ENCODE measurements at regions not wholly inside any gene's neighbourhood (a gene's known extent, or its start where the extent isn't known, plus 50 kb on each side); places are given as distances from the start of the nearest gene placed in this dataset.

- Mint-ChIP-seq H3K36me3 (no peaks in the 10 kb centered on the region), H3K4me1 (no peaks in the 10 kb centered on the region), H3K27ac (no peak overlapping the region), H3K4me3 (no peak overlapping the region), H3K9me3 (no peaks in the 10 kb centered on the region), H3K27me3 (peaks cover 0 to 8% of the 10 kb centered on the region in 2 donors)
- Histone ChIP-seq H3K4me1 (ENCODE audit: control insufficient read depth in 1 of 2, extremely low read depth in 1 of 2, insufficient read depth in 2 of 2, low read length in 2 of 2) (no peaks in the 10 kb centered on the region), H3K9me3 (no peaks in the 10 kb centered on the region), H3K27ac (ENCODE audit: low read length) (no peak overlapping the region), H3K27me3 (replicated peaks in 1 of 2; ENCODE audit: control insufficient read depth in 2 of 2, extremely low read depth in 1 of 2, insufficient read depth in 2 of 2, low read length in 1 of 2) (peaks cover 0 to 5% of the 10 kb centered on the region in 2 experiments), H3K36me3 (ENCODE audit: control insufficient read depth in 2 of 2, extremely low read depth in 1 of 2, insufficient read depth in 1 of 2, low read length in 1 of 2) (no peaks in the 10 kb centered on the region), H3K4me3 (ENCODE audit: control insufficient read depth in 1 of 2, extremely low read depth in 1 of 2, low read length in 1 of 2) (no peak overlapping the region)
- CTCF ChIA-PET: no interaction called here
- ATAC-seq (replicated peaks in 1 of 4) (no peak), DNase-seq (no peak)
- POLR2A ChIA-PET: no interaction called here
- 93% methylated on average over 13 of the region's 14 CpGs for WGBS (ENCODE audit: insufficient coverage)
These were observed 127.1 kb upstream of the RTL1 start for GRCh38 chr14:101030586-101030985.

- ATAC-seq (replicated peaks in 1 of 4) (no peak), DNase-seq (no peak)
- POLR2A ChIA-PET: no interaction called here
- Histone ChIP-seq H3K27me3 (replicated peaks in 1 of 2; ENCODE audit: control insufficient read depth in 2 of 2, extremely low read depth in 1 of 2, insufficient read depth in 2 of 2, low read length in 1 of 2) (peaks cover 0 to 5% of the 10 kb centered on the region in 2 experiments), H3K4me1 (ENCODE audit: control insufficient read depth in 1 of 2, extremely low read depth in 1 of 2, insufficient read depth in 2 of 2, low read length in 2 of 2) (no peaks in the 10 kb centered on the region), H3K27ac (ENCODE audit: low read length) (no peak overlapping the region), H3K36me3 (ENCODE audit: control insufficient read depth in 2 of 2, extremely low read depth in 1 of 2, insufficient read depth in 1 of 2, low read length in 1 of 2) (no peaks in the 10 kb centered on the region), H3K9me3 (no peaks in the 10 kb centered on the region), H3K4me3 (ENCODE audit: control insufficient read depth in 1 of 2, extremely low read depth in 1 of 2, low read length in 1 of 2) (no peak overlapping the region)
- Mint-ChIP-seq H3K4me3 (no peak overlapping the region), H3K9me3 (no peaks in the 10 kb centered on the region), H3K4me1 (no peaks in the 10 kb centered on the region), H3K27me3 (peaks cover 0 to 8% of the 10 kb centered on the region in 2 donors), H3K36me3 (no peaks in the 10 kb centered on the region), H3K27ac (no peak overlapping the region)
- CTCF ChIA-PET: no interaction called here
- 82% methylated on average over 9 of the region's 14 CpGs for WGBS (ENCODE audit: insufficient coverage)
These were observed 127.7 kb upstream of the RTL1 start for GRCh38 chr14:101031186-101031585.

GRCh38 chr14:101031721-101032120, 128.2 kb upstream of the RTL1 start:
- ChIA-PET CTCF (no interaction called here), POLR2A (no interaction called here)
- H3K4me3 ChIP-seq (ENCODE audit: control insufficient read depth in 1 of 2, extremely low read depth in 1 of 2, low read length in 1 of 2): no peak overlapping the region
- H3K27me3 ChIP-seq (replicated peaks in 1 of 2; ENCODE audit: control insufficient read depth in 2 of 2, extremely low read depth in 1 of 2, insufficient read depth in 2 of 2, low read length in 1 of 2): peaks cover 0 to 5% of the 10 kb centered on the region in 2 experiments
- H3K27ac Mint-ChIP-seq: no peak overlapping the region
- H3K4me3 Mint-ChIP-seq: no peak overlapping the region
- H3K36me3 ChIP-seq (ENCODE audit: control insufficient read depth in 2 of 2, extremely low read depth in 1 of 2, insufficient read depth in 1 of 2, low read length in 1 of 2): no peaks in the 10 kb centered on the region
- H3K27ac ChIP-seq (ENCODE audit: low read length): no peak overlapping the region
- WGBS (ENCODE audit: insufficient coverage): 92% methylated on average over 16 of the region's 17 CpGs
- H3K4me1 Mint-ChIP-seq: no peaks in the 10 kb centered on the region
- no peaks in the 10 kb centered on the region for H3K4me1 ChIP-seq (ENCODE audit: control insufficient read depth in 1 of 2, extremely low read depth in 1 of 2, insufficient read depth in 2 of 2, low read length in 2 of 2)
- no peaks in the 10 kb centered on the region for H3K9me3 Mint-ChIP-seq
- no peaks in the 10 kb centered on the region for H3K36me3 Mint-ChIP-seq
- no peak for DNase-seq
- H3K9me3 ChIP-seq: no peaks in the 10 kb centered on the region
- no peak for ATAC-seq (replicated peaks in 1 of 4)
- H3K27me3 Mint-ChIP-seq: peaks cover 0 to 8% of the 10 kb centered on the region in 2 donors

GRCh38 chr14:101032433-101032832, 128.9 kb upstream of the RTL1 start:
- Mint-ChIP-seq H3K36me3 (no peaks in the 10 kb centered on the region), H3K4me1 (no peaks in the 10 kb centered on the region), H3K9me3 (no peaks in the 10 kb centered on the region), H3K27me3 (peaks cover 0 to 8% of the 10 kb centered on the region in 2 donors), H3K4me3 (no peak overlapping the region), H3K27ac (no peak overlapping the region)
- ChIA-PET CTCF (no interaction called here), POLR2A (no interaction called here)
- H3K36me3 ChIP-seq (ENCODE audit: control insufficient read depth in 2 of 2, extremely low read depth in 1 of 2, insufficient read depth in 1 of 2, low read length in 1 of 2): no peaks in the 10 kb centered on the region
- H3K27me3 ChIP-seq (replicated peaks in 1 of 2; ENCODE audit: control insufficient read depth in 2 of 2, extremely low read depth in 1 of 2, insufficient read depth in 2 of 2, low read length in 1 of 2): peaks cover 0 to 5% of the 10 kb centered on the region in 2 experiments
- DNase-seq: no peak
- no peak for ATAC-seq (replicated peaks in 1 of 4)
- no peaks in the 10 kb centered on the region for H3K9me3 ChIP-seq
- H3K4me3 ChIP-seq (ENCODE audit: control insufficient read depth in 1 of 2, extremely low read depth in 1 of 2, low read length in 1 of 2): no peak overlapping the region
- H3K27ac ChIP-seq (ENCODE audit: low read length): no peak overlapping the region
- WGBS (ENCODE audit: insufficient coverage): 80% methylated on average over 4 of the region's 6 CpGs
- no peaks in the 10 kb centered on the region for H3K4me1 ChIP-seq (ENCODE audit: control insufficient read depth in 1 of 2, extremely low read depth in 1 of 2, insufficient read depth in 2 of 2, low read length in 2 of 2)

DNA sequence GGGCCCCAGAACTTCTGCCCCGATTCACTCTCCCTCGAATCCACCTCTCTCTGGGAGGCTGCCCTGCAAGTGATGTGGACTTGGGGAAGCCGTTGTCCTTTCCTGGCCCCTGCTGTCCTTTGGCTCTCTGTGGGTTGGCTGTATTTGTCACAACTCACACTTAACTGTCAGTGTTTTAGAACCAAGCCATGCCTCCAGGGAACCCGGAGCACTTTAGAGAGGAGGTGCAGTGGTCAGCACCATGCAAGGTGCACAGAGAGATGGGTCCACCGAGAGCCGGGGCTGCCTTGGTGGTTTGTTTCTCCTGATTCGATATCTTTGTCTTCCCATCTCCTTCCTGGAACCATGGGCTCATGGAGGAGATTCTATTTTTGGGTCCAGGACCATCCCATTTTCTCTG, 129.5 kb upstream of the RTL1 start:
- WGBS (ENCODE audit: insufficient coverage): 76% methylated on average over 3 of the region's 7 CpGs
- Histone ChIP-seq H3K36me3 (ENCODE audit: control insufficient read depth in 2 of 2, extremely low read depth in 1 of 2, insufficient read depth in 1 of 2, low read length in 1 of 2) (no peaks in the 10 kb centered on the region), H3K27ac (ENCODE audit: low read length) (no peak overlapping the region), H3K4me1 (ENCODE audit: control insufficient read depth in 1 of 2, extremely low read depth in 1 of 2, insufficient read depth in 2 of 2, low read length in 2 of 2) (no peaks in the 10 kb centered on the region), H3K4me3 (ENCODE audit: control insufficient read depth in 1 of 2, extremely low read depth in 1 of 2, low read length in 1 of 2) (no peak overlapping the region), H3K9me3 (no peaks in the 10 kb centered on the region), H3K27me3 (replicated peaks in 1 of 2; ENCODE audit: control insufficient read depth in 2 of 2, extremely low read depth in 1 of 2, insufficient read depth in 2 of 2, low read length in 1 of 2) (peaks cover 0 to 5% of the 10 kb centered on the region in 2 experiments)
- POLR2A ChIA-PET: no interaction called here
- CTCF ChIA-PET: no interaction called here
- DNase-seq (no peak), ATAC-seq (replicated peaks in 1 of 4) (no peak)
- Mint-ChIP-seq H3K4me1 (no peaks in the 10 kb centered on the region), H3K36me3 (no peaks in the 10 kb centered on the region), H3K9me3 (no peaks in the 10 kb centered on the region), H3K4me3 (no peak overlapping the region), H3K27ac (no peak overlapping the region), H3K27me3 (peaks cover 0 to 8% of the 10 kb centered on the region in 2 donors)

DNA sequence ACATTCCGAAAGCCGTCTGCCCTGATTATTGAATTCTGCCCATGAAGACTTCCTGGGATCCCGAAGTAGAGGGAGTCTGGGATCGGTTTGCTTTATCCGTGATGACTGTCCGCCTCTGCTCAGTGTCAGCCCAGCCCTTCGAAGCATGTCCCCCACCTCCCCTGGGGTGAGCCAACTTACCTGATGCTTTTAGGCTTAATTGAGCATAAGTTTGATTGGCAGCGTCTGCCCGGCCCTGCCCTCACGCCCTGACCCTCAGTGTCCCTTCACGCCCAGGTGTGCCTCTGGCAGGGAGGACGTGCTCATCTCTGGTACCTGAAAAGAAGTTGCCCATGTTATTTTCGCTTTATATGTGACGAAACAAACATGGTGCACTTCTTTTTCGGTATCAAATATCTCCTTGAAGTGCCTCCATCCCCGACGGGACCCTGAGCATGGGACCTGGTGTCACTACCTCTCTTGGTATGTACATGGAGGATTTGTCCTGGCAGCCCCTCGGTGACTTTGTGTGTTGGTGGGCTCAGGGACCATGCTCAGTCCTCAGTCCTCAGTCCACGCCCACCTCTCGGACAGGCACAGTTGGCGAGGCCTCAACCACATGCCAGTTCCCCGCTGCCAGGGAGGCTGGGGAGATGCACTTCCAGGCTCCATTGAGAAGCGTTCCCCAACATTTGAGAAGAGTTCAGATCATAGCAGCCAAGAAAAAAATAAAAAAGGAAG, 130.1 kb upstream of the RTL1 start:
- H3K9me3 Mint-ChIP-seq: no peaks in the 10 kb centered on the region
- WGBS (ENCODE audit: insufficient coverage): 88% methylated on average over 21 of the region's 23 CpGs

GRCh38 chr14:101034986-101035385, 131.5 kb upstream of the RTL1 start:
- no peak for DNase-seq
- H3K9me3 ChIP-seq: no peaks in the 10 kb centered on the region
- peaks cover 0 to 8% of the 10 kb centered on the region in 2 donors for H3K27me3 Mint-ChIP-seq
- H3K4me3 Mint-ChIP-seq: no peak overlapping the region
- WGBS (ENCODE audit: insufficient coverage): 73% methylated on average over 2 of the region's 7 CpGs
- no peak overlapping the region for H3K4me3 ChIP-seq (ENCODE audit: control insufficient read depth in 1 of 2, extremely low read depth in 1 of 2, low read length in 1 of 2)
- H3K4me1 ChIP-seq (ENCODE audit: control insufficient read depth in 1 of 2, extremely low read depth in 1 of 2, insufficient read depth in 2 of 2, low read length in 2 of 2): no peaks in the 10 kb centered on the region
- no peaks in the 10 kb centered on the region for H3K9me3 Mint-ChIP-seq
- no peak overlapping the region for H3K27ac Mint-ChIP-seq
- no peak for ATAC-seq (replicated peaks in 1 of 4)
- H3K4me1 Mint-ChIP-seq: no peaks in the 10 kb centered on the region
- CTCF ChIA-PET: no interaction called here
- POLR2A ChIA-PET: no interaction called here
- no peaks in the 10 kb centered on the region for H3K36me3 ChIP-seq (ENCODE audit: control insufficient read depth in 2 of 2, extremely low read depth in 1 of 2, insufficient read depth in 1 of 2, low read length in 1 of 2)
- no peak overlapping the region for H3K27ac ChIP-seq (ENCODE audit: low read length)
- H3K27me3 ChIP-seq (replicated peaks in 1 of 2; ENCODE audit: control insufficient read depth in 2 of 2, extremely low read depth in 1 of 2, insufficient read depth in 2 of 2, low read length in 1 of 2): peaks cover 0 to 3% of the 10 kb centered on the region in 2 experiments
- no peaks in the 10 kb centered on the region for H3K36me3 Mint-ChIP-seq

More for the DNA sequence above, 130.1 kb upstream of the RTL1 start:
- no peaks in the 10 kb centered on the region for H3K9me3 ChIP-seq
- CTCF ChIA-PET: no interaction called here
- no peak overlapping the region for H3K4me3 ChIP-seq (ENCODE audit: control insufficient read depth in 1 of 2, extremely low read depth in 1 of 2, low read length in 1 of 2)
- ATAC-seq (replicated peaks in 1 of 4) (no peak), DNase-seq (no peak)
- no peaks in the 10 kb centered on the region for H3K4me1 ChIP-seq (ENCODE audit: control insufficient read depth in 1 of 2, extremely low read depth in 1 of 2, insufficient read depth in 2 of 2, low read length in 2 of 2)
- Mint-ChIP-seq H3K27me3 (peaks cover 0 to 8% of the 10 kb centered on the region in 2 donors), H3K36me3 (no peaks in the 10 kb centered on the region), H3K27ac (no peak overlapping the region), H3K4me1 (no peaks in the 10 kb centered on the region), H3K4me3 (no peak overlapping the region)
- no peak overlapping the region for H3K27ac ChIP-seq (ENCODE audit: low read length)
- peaks cover 0 to 3% of the 10 kb centered on the region in 2 experiments for H3K27me3 ChIP-seq (replicated peaks in 1 of 2; ENCODE audit: control insufficient read depth in 2 of 2, extremely low read depth in 1 of 2, insufficient read depth in 2 of 2, low read length in 1 of 2)
- no peaks in the 10 kb centered on the region for H3K36me3 ChIP-seq (ENCODE audit: control insufficient read depth in 2 of 2, extremely low read depth in 1 of 2, insufficient read depth in 1 of 2, low read length in 1 of 2)
- POLR2A ChIA-PET: no interaction called here

Data from T-cell (primary cell).